GM12878 (cell line): ENCODE measurements at regions not wholly inside any gene's neighbourhood (a gene's known extent, or its start where the extent isn't known, plus 50 kb on each side); places are given as distances from the start of the nearest gene placed in this dataset.

ENCODE experiments used
- ATAC-seq: fragments of 200-7000 bp; cut with Tn5 transposase; 3 replicates; pipeline ENCODE4 v1.9.1; 2020; ENCODE audit warnings: mild to moderate bottlenecking, moderate library complexity
- BruUV-seq: library from RNA; stranded (reverse); fragments of 400-500 nt; replicated peaks from 2 replicates; lab custom pipeline; 2021; lab: Mats Ljungman, UMichigan
- CTCF ChIA-PET: fragments of 300-600 bp; sonication (Branson Sonifier 250); formaldehyde crosslinking; extraction: SDS; loops from one replicate; lab custom pipeline; 2021; ENCODE audit warnings: inconsistent platforms; lab: Yijun Ruan, JAX
- POLR2A ChIA-PET: fragments of 350-600 bp; formaldehyde crosslinking; extraction: SDS; loops from one replicate; lab custom pipeline; 2021; ENCODE audit warnings: inconsistent platforms; lab: Charles Lee
- RAD21 ChIA-PET: fragments of 300-600 bp; sonication (Branson Sonifier 250); formaldehyde crosslinking; loops from one replicate; lab custom pipeline; 2023; ENCODE audit warnings: antibody characterized with exemption; ENCODE audit not compliant: unreplicated experiment; lab: Charles Lee
- SMC1A ChIA-PET: fragments of 300-600 bp; sonication (Branson Sonifier 250); formaldehyde crosslinking; loops from one replicate; lab custom pipeline; 2023; ENCODE audit not compliant: unreplicated experiment, uncharacterized antibody; lab: Charles Lee
- DNase-seq: peaks from one replicate; pipeline ENCODE4 v3.0.0-alpha.2; 2011; ENCODE audit warnings: low read depth, low spot score
- FAIRE-seq: peaks from 3 replicates; lab custom pipeline; 2011; peaks lifted over from hg19 to GRCh38; lab: Jason Lieb, UNC
- H2AFZ ChIP-seq: 2 replicates; pipeline ENCODE4 v1.6.0; 2011; ENCODE audit warnings: low read depth, low read length, control low read depth; ENCODE audit not compliant: control insufficient read depth
- H3K27ac ChIP-seq: 2 replicates; pipeline ENCODE4 v1.5.1; 2011; ENCODE audit warnings: control low read depth; ENCODE audit not compliant: control insufficient read depth, insufficient read depth
- H3K27me3 ChIP-seq, 2 experiments: replicated peaks in 1 of 2; 2 replicates each; pipeline versions ENCODE4 v1.6.0 to v1.6.1; 2011; ENCODE audit warnings: low read length in 1 of 2; ENCODE audit not compliant: control insufficient read depth in 2 of 2, insufficient read depth in 2 of 2
- H3K36me3 ChIP-seq, 2 experiments: 2 replicates each; pipeline ENCODE4 v1.5.1; 2011; ENCODE audit warnings: low read length in 1 of 2; ENCODE audit not compliant: control insufficient read depth in 2 of 2, insufficient read depth in 2 of 2
- H3K4me1 ChIP-seq: 2 replicates; pipeline ENCODE4 v1.6.1; 2011; ENCODE audit warnings: mild to moderate bottlenecking, low read length, moderate library complexity, mixed read lengths; ENCODE audit not compliant: control insufficient read depth, insufficient read depth
- H3K4me2 ChIP-seq: 2 replicates; pipeline ENCODE4 v1.6.0; 2011; ENCODE audit warnings: control low read depth; ENCODE audit not compliant: control insufficient read depth, insufficient read depth
- H3K4me3 ChIP-seq: fragments of 200-600 bp; sonication (generic); 2 replicates; pipeline ENCODE4 v1.5.1; 2016
- H3K79me2 ChIP-seq: 2 replicates; pipeline ENCODE4 v1.6.0; 2011; ENCODE audit warnings: low read length; ENCODE audit not compliant: control insufficient read depth, insufficient read depth
- H3K9ac ChIP-seq: 2 replicates; pipeline ENCODE4 v1.8.0; 2011; ENCODE audit warnings: low read length, control low read depth, mixed read lengths; ENCODE audit not compliant: control insufficient read depth, insufficient read depth
- H3K9me3 ChIP-seq: replicated peaks from 3 replicates; pipeline ENCODE4 v1.5.1; 2011; ENCODE audit warnings: mild to moderate bottlenecking, low read length; ENCODE audit not compliant: control insufficient read depth, insufficient read depth
- H4K20me1 ChIP-seq: 2 replicates; pipeline ENCODE4 v1.6.0; 2011; ENCODE audit not compliant: control insufficient read depth, insufficient read depth
- BACH1 ChIP-seq: fragments of 450-650 bp; IDR thresholded peaks from 2 replicates; pipeline ENCODE4 v1.6.1; 2017; ENCODE audit warnings: mild to moderate bottlenecking, borderline replicate concordance
- CHD2 ChIP-seq: IDR thresholded peaks from 2 replicates; pipeline ENCODE4 v1.6.1; 2011; ENCODE audit warnings: low read depth, low read length, improper control_type of control experiment, borderline replicate concordance
- EGR1 ChIP-seq, 2 experiments: IDR thresholded peaks; 1 replicate in 1 of 2; 2 replicates in 1 of 2; pipeline ENCODE4 v1.6.1; 2011 to 2012; ENCODE audit warnings: low read depth in 2 of 2, low read length in 2 of 2, borderline replicate concordance in 1 of 2, mild to moderate bottlenecking in 1 of 2, moderate library complexity in 1 of 2
- NR2C1 ChIP-seq: fragments of 450-650 bp; IDR thresholded peaks from 2 replicates; pipeline ENCODE4 v1.6.1; 2017; ENCODE audit warnings: antibody characterized with exemption, mild to moderate bottlenecking, moderate library complexity
- POLR2AphosphoS5 ChIP-seq: IDR thresholded peaks from 2 replicates; pipeline ENCODE4 v1.6.1; 2011; ENCODE audit warnings: mild to moderate bottlenecking, low read length, inconsistent platforms
- RAD51 ChIP-seq: fragments of 450-650 bp; IDR thresholded peaks from 2 replicates; pipeline ENCODE4 v1.6.1; 2016; ENCODE audit warnings: moderate library complexity, mild to moderate bottlenecking, inconsistent platforms
- SIN3A ChIP-seq: IDR thresholded peaks from 2 replicates; pipeline ENCODE4 v1.6.1; 2012; ENCODE audit warnings: low read depth, low read length, improper control_type of control experiment
- SMAD1 ChIP-seq: fragments of 450-650 bp; IDR thresholded peaks from 2 replicates; pipeline ENCODE4 v1.6.1; 2018; ENCODE audit warnings: mild to moderate bottlenecking, low read depth; ENCODE audit not compliant: partially characterized antibody
- SMAD5 ChIP-seq: IDR thresholded peaks from 2 replicates; pipeline ENCODE4 v1.6.1; 2016; ENCODE audit warnings: antibody characterized with exemption, low read depth
- SUZ12 ChIP-seq: fragments of 200-600 bp; sonication (generic); IDR thresholded peaks from one replicate; pipeline ENCODE4 v1.6.1; 2018; ENCODE audit warnings: antibody characterized with exemption, mild to moderate bottlenecking; ENCODE audit not compliant: unreplicated experiment
- ZNF217 ChIP-seq: fragments of 450-650 bp; IDR thresholded peaks from 2 replicates; pipeline ENCODE4 v1.6.1; 2017; ENCODE audit warnings: antibody characterized with exemption, mild to moderate bottlenecking
- ZZZ3 ChIP-seq: IDR thresholded peaks from 2 replicates; pipeline ENCODE4 v1.6.1; 2011; ENCODE audit warnings: low read depth; ENCODE audit not compliant: control insufficient read depth, insufficient read length
- WGBS: methylation state at CpG from one replicate; pipeline ENCODE4 v1.1.6; 2016; ENCODE audit warnings: low lambda C conversion rate; ENCODE audit not compliant: insufficient replicate concordance, insufficient coverage; ENCODE audit errors: missing lambda C conversion rate; 5-methylcytosine and 5-hydroxymethylcytosine counted together
- in situ Hi-C: fragments of 300-500 bp; cut with MboI; formaldehyde crosslinking; loops from 9 replicates; pipeline ENCODE4 v1.14.3; 2018; ENCODE audit warnings: mixed read lengths
- intact Hi-C: fragments of 100-400 bp; cut with micrococcal nuclease; formaldehyde crosslinking; loops from one replicate; pipeline ENCODE4 v1.14.2; 2022; ENCODE audit not compliant: unreplicated experiment
- TF ChIP-seq, protein P1 (sequence below): fragments of 450-650 bp; IDR thresholded peaks from 2 replicates; pipeline ENCODE4 v1.6.1; 2017; ENCODE audit warnings: mild to moderate bottlenecking
- TF ChIP-seq, protein P2 (sequence below): IDR thresholded peaks from 2 replicates; pipeline ENCODE4 v1.6.1; 2012; ENCODE audit warnings: low read depth, low read length, improper control_type of control experiment
- TF ChIP-seq, protein P3 (sequence below): fragments of 450-650 bp; IDR thresholded peaks from 2 replicates; pipeline ENCODE4 v1.6.1; 2017; ENCODE audit warnings: antibody characterized with exemption, mild to moderate bottlenecking, moderate library complexity
- TF ChIP-seq, protein P4 (sequence below): IDR thresholded peaks from 2 replicates; pipeline ENCODE4 v1.6.1; 2011; ENCODE audit warnings: borderline replicate concordance, low read depth, mild to moderate bottlenecking, moderate library complexity, low read length; ENCODE audit not compliant: insufficient read depth, poor library complexity, severe bottlenecking

DNA sequence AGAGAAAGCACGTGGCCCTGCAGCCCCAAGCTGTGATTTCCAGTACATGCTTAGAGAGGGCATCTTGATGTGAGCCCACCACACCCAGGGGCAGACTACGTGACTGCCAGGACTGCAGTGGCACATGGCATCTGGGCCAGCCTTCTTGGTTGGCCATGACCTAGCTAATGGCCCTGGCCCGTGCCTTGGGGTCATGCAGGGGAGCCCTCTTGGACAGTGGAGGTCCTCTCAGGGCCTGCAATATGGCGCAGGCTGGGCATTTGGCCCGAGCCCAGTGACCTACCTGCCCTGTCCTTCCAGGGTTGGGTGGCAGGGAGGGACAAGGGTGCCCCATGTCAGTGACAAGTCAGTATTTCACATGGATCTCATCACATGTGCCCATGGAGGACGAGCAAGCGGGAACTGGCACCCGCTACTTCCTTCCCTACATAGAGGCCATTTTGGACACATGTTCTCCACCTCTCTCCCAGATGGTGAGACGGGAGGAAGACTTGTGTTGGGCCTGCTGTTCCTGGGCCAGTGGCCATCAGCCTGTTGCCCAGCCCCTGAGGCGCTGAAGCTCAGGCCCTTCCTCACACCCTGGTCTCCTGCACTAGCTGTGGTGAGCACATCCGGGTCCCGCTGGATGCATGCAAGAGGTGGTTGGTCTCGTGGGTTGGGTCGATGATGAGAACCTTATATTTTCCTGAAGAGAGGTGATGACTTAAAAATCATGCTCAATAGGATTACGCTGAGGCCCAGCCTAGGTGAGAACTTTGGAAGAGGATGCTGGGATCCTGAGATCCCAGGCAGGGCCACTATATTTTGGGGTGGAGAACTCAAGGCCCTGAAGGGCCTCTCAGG, 195.6 kb downstream of the UBE3A start (continued):
- TF ChIP-seq ZNF217 (no peak), NR2C1 (no peak), SUZ12 (no peak)

DNA sequence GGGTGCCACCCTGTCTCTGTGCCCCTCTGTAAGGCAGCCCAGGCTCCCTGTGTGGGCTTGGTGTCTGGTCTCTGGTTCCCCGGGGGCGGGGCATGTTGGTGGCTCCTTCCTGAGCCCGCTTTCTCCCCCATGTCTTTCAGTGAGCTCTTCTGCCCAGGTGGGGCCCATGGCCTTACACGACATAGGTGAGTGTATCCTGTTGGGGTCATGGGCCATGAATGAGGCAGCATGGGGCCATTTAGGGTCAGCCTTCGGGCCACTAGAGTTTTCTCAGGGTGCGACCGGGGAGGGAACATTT, 195.1 kb downstream of the UBE3A start:
- BruUV-seq = no TSS peak
- Histone ChIP-seq H2AFZ (no peak overlapping the region), H3K4me1 (no peaks in the 10 kb centered on the region), H3K79me2 (no peaks in the 10 kb centered on the region), H4K20me1 (no peaks in the 10 kb centered on the region), H3K27me3 (no peaks in the 10 kb centered on the region), H3K9ac (no peak overlapping the region), H3K9me3 (no peaks in the 10 kb centered on the region; the same call in 2 of the 3 replicates), H3K4me3 (no peak overlapping the region), H3K4me2 (no peak overlapping the region), H3K36me3 (no peaks in the 10 kb centered on the region), H3K27ac (no peak overlapping the region)
- FAIRE-seq (no peak), ATAC-seq (no peak), DNase-seq (no peak)
- WGBS = 38% methylated on average over 7 of the region's 7 CpGs
- SMC1A ChIA-PET = no interaction called here
- RAD21 ChIA-PET = no interaction called here
- CTCF ChIA-PET = no interaction called here
- POLR2A ChIA-PET = no interaction called here
- intact Hi-C loops (no loop called here), in situ Hi-C loops (no loop called here)
- TF ChIP-seq, protein P1, sequence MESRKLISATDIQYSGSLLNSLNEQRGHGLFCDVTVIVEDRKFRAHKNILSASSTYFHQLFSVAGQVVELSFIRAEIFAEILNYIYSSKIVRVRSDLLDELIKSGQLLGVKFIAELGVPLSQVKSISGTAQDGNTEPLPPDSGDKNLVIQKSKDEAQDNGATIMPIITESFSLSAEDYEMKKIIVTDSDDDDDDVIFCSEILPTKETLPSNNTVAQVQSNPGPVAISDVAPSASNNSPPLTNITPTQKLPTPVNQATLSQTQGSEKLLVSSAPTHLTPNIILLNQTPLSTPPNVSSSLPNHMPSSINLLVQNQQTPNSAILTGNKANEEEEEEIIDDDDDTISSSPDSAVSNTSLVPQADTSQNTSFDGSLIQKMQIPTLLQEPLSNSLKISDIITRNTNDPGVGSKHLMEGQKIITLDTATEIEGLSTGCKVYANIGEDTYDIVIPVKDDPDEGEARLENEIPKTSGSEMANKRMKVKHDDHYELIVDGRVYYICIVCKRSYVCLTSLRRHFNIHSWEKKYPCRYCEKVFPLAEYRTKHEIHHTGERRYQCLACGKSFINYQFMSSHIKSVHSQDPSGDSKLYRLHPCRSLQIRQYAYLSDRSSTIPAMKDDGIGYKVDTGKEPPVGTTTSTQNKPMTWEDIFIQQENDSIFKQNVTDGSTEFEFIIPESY = no peak
- TF ChIP-seq SIN3A = no peak
- no peak for TF ChIP-seq SMAD1
- no peak for TF ChIP-seq SUZ12
- TF ChIP-seq, protein P2, sequence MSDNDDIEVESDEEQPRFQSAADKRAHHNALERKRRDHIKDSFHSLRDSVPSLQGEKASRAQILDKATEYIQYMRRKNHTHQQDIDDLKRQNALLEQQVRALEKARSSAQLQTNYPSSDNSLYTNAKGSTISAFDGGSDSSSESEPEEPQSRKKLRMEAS = no peak
- TF ChIP-seq ZZZ3 = no peak
- TF ChIP-seq, protein P3, sequence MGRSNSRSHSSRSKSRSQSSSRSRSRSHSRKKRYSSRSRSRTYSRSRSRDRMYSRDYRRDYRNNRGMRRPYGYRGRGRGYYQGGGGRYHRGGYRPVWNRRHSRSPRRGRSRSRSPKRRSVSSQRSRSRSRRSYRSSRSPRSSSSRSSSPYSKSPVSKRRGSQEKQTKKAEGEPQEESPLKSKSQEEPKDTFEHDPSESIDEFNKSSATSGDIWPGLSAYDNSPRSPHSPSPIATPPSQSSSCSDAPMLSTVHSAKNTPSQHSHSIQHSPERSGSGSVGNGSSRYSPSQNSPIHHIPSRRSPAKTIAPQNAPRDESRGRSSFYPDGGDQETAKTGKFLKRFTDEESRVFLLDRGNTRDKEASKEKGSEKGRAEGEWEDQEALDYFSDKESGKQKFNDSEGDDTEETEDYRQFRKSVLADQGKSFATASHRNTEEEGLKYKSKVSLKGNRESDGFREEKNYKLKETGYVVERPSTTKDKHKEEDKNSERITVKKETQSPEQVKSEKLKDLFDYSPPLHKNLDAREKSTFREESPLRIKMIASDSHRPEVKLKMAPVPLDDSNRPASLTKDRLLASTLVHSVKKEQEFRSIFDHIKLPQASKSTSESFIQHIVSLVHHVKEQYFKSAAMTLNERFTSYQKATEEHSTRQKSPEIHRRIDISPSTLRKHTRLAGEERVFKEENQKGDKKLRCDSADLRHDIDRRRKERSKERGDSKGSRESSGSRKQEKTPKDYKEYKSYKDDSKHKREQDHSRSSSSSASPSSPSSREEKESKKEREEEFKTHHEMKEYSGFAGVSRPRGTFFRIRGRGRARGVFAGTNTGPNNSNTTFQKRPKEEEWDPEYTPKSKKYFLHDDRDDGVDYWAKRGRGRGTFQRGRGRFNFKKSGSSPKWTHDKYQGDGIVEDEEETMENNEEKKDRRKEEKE = no peak
- TF ChIP-seq CHD2 = no peak
- no peak for TF ChIP-seq BACH1
- no peak for TF ChIP-seq POLR2AphosphoS5
- TF ChIP-seq SMAD5 = no peak
- TF ChIP-seq, protein P4, sequence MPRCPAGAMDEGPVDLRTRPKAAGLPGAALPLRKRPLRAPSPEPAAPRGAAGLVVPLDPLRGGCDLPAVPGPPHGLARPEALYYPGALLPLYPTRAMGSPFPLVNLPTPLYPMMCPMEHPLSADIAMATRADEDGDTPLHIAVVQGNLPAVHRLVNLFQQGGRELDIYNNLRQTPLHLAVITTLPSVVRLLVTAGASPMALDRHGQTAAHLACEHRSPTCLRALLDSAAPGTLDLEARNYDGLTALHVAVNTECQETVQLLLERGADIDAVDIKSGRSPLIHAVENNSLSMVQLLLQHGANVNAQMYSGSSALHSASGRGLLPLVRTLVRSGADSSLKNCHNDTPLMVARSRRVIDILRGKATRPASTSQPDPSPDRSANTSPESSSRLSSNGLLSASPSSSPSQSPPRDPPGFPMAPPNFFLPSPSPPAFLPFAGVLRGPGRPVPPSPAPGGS = no peak
- no peak for TF ChIP-seq EGR1 (IDR thresholded peaks at IDR 0.05; ENCODE audit: borderline replicate concordance in 1 of 2, low read depth in 2 of 2, low read length in 2 of 2)
- no peak for TF ChIP-seq RAD51
